Activated CD4-positive, alpha-beta memory T cell treated with anti-CD3 and anti-CD28 coated beads for 36 hours (primary cell): ENCODE measurements at regions not wholly inside any gene's neighbourhood (a gene's known extent, or its start where the extent isn't known, plus 50 kb on each side); places are given as distances from the start of the nearest gene placed in this dataset.

ENCODE experiments used
- CTCF ChIA-PET: fragments of 350-600 bp; sonication (Branson Sonifier 250); formaldehyde crosslinking; loops from one replicate; lab custom pipeline; 2021; ENCODE audit warnings: antibody characterized with exemption, inconsistent platforms; lab: Charles Lee
- POLR2A ChIA-PET: fragments of 350-600 bp; sonication (Branson Sonifier 250); formaldehyde crosslinking; loops from one replicate; lab custom pipeline; 2021; ENCODE audit warnings: antibody characterized with exemption; lab: Charles Lee
- DNase-seq: peaks from one replicate; pipeline ENCODE4 v3.0.0-alpha.2; 2020
- H3K27ac Mint-ChIP-seq: one replicate; pipeline ENCODE4 v1.8.0; 2021; ENCODE audit warnings: mixed read lengths
- H3K27me3 Mint-ChIP-seq: one replicate; pipeline ENCODE4 v1.8.0; 2021; ENCODE audit warnings: mixed read lengths
- H3K36me3 Mint-ChIP-seq: one replicate; pipeline ENCODE4 v1.8.0; 2021; ENCODE audit warnings: mixed read lengths
- H3K4me1 Mint-ChIP-seq: one replicate; pipeline ENCODE4 v1.8.0; 2021; ENCODE audit warnings: low read depth, mixed read lengths
- H3K4me3 Mint-ChIP-seq: one replicate; pipeline ENCODE4 v1.8.0; 2021; ENCODE audit warnings: mild to moderate bottlenecking, mixed read lengths
- H3K9me3 Mint-ChIP-seq: one replicate; pipeline ENCODE4 v1.8.0; 2021; ENCODE audit warnings: mixed read lengths
- intact Hi-C: fragments of 100-400 bp; cut with micrococcal nuclease; formaldehyde crosslinking; loops from one replicate; pipeline ENCODE4 v1.15.1; 2023

DNA sequence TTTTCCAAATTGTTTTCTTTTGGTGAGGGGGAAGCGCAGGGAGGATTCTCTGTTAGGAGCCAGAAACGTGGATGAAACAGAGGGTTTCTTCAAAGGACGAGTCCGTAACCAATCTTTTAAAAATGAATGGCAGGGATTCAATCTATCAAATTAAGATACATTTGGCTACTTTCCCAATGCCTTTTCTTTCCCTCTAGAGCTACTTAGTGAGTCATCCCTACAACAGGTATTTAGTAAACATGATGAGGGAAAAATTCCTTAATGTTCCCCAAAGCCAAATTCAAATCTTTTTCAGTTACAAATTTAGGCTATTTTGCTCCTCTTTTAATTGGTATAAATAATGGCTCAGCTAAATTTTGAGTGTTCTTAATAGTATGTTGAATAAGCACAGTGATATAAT lies 366.4 kb upstream of the RIOK2 start:
- H3K9me3 Mint-ChIP-seq = no peaks in the 10 kb centered on the region
- peaks cover 4% of the 10 kb centered on the region for H3K4me1 Mint-ChIP-seq
- no peaks in the 10 kb centered on the region for H3K27me3 Mint-ChIP-seq
- H3K4me3 Mint-ChIP-seq = no peak overlapping the region
- no peaks in the 10 kb centered on the region for H3K36me3 Mint-ChIP-seq
- H3K27ac Mint-ChIP-seq = no peak overlapping the region
- DNase-seq = no peak
- ChIA-PET POLR2A (no interaction called here), CTCF (no interaction called here)
- intact Hi-C loops = loop anchor here (10.0 kb wide), 1 partner anchor 1225 kb away; the partner anchor contains the start of gene RGMB

DNA sequence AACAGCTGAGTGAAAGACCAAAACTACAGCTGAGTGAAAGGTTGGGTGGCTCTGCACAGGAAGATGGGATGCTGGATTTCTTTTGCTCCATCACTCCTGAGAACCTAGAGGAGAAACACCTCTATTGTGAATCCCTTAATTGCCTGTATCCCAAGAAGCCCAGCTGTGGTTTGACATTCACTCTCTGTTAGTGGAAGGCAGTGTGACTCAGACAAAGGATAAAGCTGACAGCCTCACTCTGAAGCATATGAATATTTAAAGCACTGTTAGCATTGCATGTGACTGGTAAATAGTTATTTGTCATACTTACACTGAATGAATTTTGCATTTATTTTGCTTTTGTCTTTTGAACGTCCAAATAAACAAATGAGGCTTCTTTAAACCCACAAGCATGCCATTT lies 367.1 kb upstream of the RIOK2 start:
- H3K36me3 Mint-ChIP-seq = no peaks in the 10 kb centered on the region
- H3K4me1 Mint-ChIP-seq = peaks cover 4% of the 10 kb centered on the region
- intact Hi-C loops = no loop called here
- ChIA-PET CTCF (no interaction called here), POLR2A (no interaction called here)
- no peak overlapping the region for H3K27ac Mint-ChIP-seq
- no peaks in the 10 kb centered on the region for H3K27me3 Mint-ChIP-seq
- no peaks in the 10 kb centered on the region for H3K9me3 Mint-ChIP-seq
- H3K4me3 Mint-ChIP-seq = no peak overlapping the region
- no peak for DNase-seq

DNA sequence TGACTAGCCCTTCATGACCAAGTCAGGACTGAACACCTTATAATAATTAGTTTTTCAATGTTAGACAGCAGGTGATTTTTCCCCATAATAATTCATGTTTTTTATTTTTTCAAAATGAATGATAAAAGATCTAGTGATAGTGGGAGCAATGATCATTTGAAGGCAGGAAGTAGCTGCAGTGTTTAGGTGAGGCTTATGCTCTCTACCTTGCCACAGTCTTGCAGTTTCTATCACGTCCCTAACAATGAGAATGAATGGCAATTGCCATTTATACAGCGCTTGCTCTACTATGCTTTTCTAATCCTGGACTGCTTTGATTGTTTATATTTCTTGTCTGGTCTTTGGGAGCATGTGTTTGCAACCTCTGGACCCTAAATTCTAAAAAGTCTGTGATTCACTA lies 367.8 kb upstream of the RIOK2 start:
- ChIA-PET POLR2A (no interaction called here), CTCF (no interaction called here)
- Mint-ChIP-seq H3K27me3 (no peaks in the 10 kb centered on the region), H3K4me3 (no peak overlapping the region), H3K27ac (no peak overlapping the region), H3K4me1 (peaks cover 4% of the 10 kb centered on the region), H3K9me3 (no peaks in the 10 kb centered on the region), H3K36me3 (no peaks in the 10 kb centered on the region)
- intact Hi-C loops = no loop called here
- DNase-seq = no peak

- Mint-ChIP-seq H3K9me3 (no peaks in the 10 kb centered on the region), H3K27me3 (no peaks in the 10 kb centered on the region), H3K27ac (no peak overlapping the region), H3K36me3 (no peaks in the 10 kb centered on the region), H3K4me3 (no peak overlapping the region), H3K4me1 (no peaks in the 10 kb centered on the region)
- no peak for DNase-seq
- intact Hi-C loops = no loop called here
- ChIA-PET CTCF (no interaction called here), POLR2A (no interaction called here)
Observed at GRCh38 chr5:97553604-97554452, 370.8 kb upstream of the RIOK2 start.

DNA sequence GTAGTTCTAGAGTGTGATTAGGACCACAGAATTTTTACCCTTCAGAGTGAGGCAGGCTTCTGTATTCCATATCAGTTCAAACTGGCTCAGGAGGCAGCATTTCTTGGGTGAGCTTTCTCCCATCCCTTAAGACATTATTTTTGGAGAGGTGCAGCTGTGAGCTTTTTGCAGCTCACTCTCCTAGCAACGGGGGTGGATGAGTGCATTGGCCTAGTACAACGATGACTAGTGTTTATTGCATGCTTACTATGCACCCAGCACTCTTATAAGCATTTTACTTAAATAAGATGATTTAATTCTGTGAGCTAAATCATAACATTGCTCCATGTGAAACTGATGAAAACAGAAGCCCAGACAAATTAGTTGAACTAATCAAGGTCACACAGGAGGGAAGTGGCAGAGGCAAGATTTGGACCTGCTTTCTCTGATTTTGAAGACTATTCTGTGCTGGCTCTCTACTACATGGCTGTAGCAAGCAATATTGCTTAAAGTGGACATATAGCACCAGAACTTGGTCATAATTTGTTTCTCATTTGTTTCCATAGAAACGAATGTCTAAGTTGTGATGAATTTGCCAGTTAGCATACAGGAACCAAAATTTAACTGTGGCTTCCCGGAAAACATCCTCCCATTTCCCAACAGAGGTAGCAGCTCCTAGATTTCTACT lies 372.1 kb upstream of the RIOK2 start:
- DNase-seq = no peak
- no peaks in the 10 kb centered on the region for H3K27me3 Mint-ChIP-seq
- H3K27ac Mint-ChIP-seq = no peak overlapping the region
- H3K36me3 Mint-ChIP-seq = no peaks in the 10 kb centered on the region
- POLR2A ChIA-PET = no interaction called here
- intact Hi-C loops = no loop called here
- H3K9me3 Mint-ChIP-seq = no peaks in the 10 kb centered on the region
- CTCF ChIA-PET = no interaction called here
- no peak overlapping the region for H3K4me3 Mint-ChIP-seq
- no peaks in the 10 kb centered on the region for H3K4me1 Mint-ChIP-seq

DNA sequence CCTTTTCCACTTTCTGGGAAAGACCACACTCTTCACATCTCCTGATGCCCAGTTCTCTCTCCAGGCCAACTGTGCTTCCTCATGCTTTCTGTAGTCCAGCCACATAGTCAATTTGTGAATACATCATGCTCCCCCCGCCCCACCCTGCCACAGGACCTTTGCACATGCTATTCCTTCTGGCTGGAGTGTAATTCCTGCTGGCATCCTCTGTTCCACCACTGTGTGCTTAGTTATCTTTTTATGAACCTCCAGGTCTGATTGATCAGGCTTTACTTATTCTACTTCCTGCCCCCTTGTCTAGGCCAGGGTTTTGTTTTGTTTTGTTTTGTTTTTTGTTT lies 372.6 kb upstream of the RIOK2 start:
- DNase-seq = no peak
- POLR2A ChIA-PET = no interaction called here
- H3K27ac Mint-ChIP-seq = no peak overlapping the region
- H3K36me3 Mint-ChIP-seq = no peaks in the 10 kb centered on the region
- CTCF ChIA-PET = no interaction called here
- H3K4me3 Mint-ChIP-seq = no peak overlapping the region
- H3K4me1 Mint-ChIP-seq = no peaks in the 10 kb centered on the region
- intact Hi-C loops = no loop called here
- H3K27me3 Mint-ChIP-seq = no peaks in the 10 kb centered on the region
- H3K9me3 Mint-ChIP-seq = no peaks in the 10 kb centered on the region

DNA sequence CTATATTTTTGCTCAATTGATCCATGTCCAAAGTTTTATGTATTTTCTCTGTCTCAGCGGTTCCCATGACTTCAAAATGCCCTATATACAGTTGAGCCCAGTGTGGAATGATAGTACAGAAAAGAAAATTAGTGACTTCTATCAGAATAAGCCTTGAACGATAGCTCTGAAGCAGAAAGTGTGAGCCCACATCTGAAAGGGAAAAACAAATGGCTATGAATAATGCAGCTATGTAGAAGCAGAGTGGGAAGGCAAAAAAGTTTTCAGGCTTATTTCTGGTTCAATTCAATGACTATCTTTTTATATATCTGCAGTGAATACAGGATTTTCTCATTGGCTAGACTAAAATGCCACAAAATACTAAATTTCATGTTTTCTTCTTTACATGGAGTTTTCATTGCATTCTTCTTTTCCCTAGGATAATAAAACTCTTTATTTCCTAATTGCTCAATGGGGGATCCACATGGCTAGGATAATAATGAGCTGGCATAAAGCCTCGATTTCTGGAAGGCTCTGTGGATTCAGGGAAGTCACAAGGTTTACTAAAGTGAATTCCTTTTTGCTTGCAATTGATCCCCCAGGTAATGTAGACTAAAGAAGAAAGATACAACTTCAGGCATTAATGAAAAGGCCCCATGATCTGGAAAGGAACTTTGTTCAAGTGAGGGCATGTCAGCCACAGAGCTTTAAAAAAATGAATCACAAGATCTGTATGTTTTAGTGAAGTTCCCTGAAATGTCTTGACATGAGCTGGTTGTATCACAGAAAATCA lies 377.0 kb upstream of the RIOK2 start:
- ChIA-PET CTCF (interaction anchor here (0.6 kb wide), 1 partner anchor 64 kb away, joined by 4 read pairs; no protein-coding TSS in a partner anchor), POLR2A (no interaction called here)
- intact Hi-C loops = no loop called here
- H3K4me1 Mint-ChIP-seq = no peaks in the 10 kb centered on the region
- DNase-seq = no peak
- no peaks in the 10 kb centered on the region for H3K36me3 Mint-ChIP-seq
- no peak overlapping the region for H3K27ac Mint-ChIP-seq
- no peak overlapping the region for H3K4me3 Mint-ChIP-seq
- H3K9me3 Mint-ChIP-seq = no peaks in the 10 kb centered on the region
- H3K27me3 Mint-ChIP-seq = no peaks in the 10 kb centered on the region

DNA sequence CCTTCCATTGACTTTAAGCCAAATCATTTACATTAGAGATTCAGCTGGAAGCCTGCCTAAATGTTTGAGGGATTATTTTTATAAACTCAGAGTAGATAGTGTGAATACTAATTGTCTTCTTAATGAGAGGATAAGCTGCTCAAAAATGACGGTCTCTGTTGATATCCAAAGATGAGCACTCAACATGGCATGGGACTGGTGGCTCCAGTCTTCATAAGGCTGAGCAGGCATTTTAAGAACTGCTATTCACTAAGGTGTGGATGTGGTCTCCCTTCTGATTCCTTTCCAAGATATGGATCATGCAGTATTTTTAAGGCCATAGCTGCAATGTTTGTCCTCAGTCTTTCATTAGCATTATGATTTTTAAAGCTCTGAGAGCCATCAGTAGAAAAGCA lies 377.5 kb upstream of the RIOK2 start:
- ChIA-PET CTCF (interaction anchor here (0.6 kb wide), 1 partner anchor 65 kb away, joined by 4 read pairs; no protein-coding TSS in a partner anchor), POLR2A (no interaction called here)

DNA sequence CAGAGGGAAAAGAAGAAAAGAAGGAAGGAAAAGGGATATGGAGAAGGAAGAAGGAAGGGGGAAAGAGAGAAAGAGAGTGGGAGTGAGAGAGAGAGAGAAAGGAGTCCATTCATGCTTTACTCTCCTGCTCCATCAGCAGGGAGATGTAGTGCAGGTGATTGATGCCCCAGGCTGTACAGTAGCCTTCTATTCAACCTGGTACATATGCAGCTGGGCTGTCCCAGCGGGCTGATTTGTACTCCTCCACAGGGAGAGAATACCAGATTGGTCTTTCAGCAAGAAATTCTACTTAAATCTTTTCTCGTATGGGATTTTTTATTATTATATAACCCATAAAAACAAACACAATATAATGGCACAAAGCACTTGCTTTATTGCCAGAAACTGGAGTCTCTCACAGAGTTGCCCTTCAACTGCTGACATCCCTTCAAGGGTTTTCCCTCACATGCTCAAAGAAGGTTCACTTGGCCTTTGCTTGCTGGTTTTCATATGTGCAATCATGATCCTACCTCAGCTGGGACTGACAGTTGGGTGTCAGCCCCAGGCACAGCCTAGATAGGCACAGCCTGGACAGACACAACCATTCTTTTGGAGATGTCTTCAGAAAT lies 380.1 kb upstream of the RIOK2 start:
- no peaks in the 10 kb centered on the region for H3K36me3 Mint-ChIP-seq
- no peak for DNase-seq
- no peaks in the 10 kb centered on the region for H3K27me3 Mint-ChIP-seq
- H3K4me1 Mint-ChIP-seq = no peaks in the 10 kb centered on the region
- no peaks in the 10 kb centered on the region for H3K9me3 Mint-ChIP-seq
- POLR2A ChIA-PET = no interaction called here
- intact Hi-C loops = no loop called here
- no peak overlapping the region for H3K27ac Mint-ChIP-seq
- CTCF ChIA-PET = no interaction called here
- H3K4me3 Mint-ChIP-seq = no peak overlapping the region

More for the DNA sequence above, 377.5 kb upstream of the RIOK2 start:
- intact Hi-C loops = no loop called here
- Mint-ChIP-seq H3K9me3 (no peaks in the 10 kb centered on the region), H3K4me3 (no peak overlapping the region), H3K36me3 (no peaks in the 10 kb centered on the region), H3K27ac (no peak overlapping the region), H3K4me1 (no peaks in the 10 kb centered on the region), H3K27me3 (no peaks in the 10 kb centered on the region)
- no peak for DNase-seq

- CTCF ChIA-PET = no interaction called here
- Mint-ChIP-seq H3K27ac (no peak overlapping the region), H3K4me1 (no peaks in the 10 kb centered on the region), H3K4me3 (no peak overlapping the region), H3K9me3 (peaks cover 22% of the 10 kb centered on the region), H3K36me3 (no peaks in the 10 kb centered on the region), H3K27me3 (no peaks in the 10 kb centered on the region)
- intact Hi-C loops = no loop called here
- POLR2A ChIA-PET = no interaction called here
- no peak for DNase-seq
Observed at GRCh38 chr5:97568382-97568781, 385.3 kb upstream of the RIOK2 start.

DNA sequence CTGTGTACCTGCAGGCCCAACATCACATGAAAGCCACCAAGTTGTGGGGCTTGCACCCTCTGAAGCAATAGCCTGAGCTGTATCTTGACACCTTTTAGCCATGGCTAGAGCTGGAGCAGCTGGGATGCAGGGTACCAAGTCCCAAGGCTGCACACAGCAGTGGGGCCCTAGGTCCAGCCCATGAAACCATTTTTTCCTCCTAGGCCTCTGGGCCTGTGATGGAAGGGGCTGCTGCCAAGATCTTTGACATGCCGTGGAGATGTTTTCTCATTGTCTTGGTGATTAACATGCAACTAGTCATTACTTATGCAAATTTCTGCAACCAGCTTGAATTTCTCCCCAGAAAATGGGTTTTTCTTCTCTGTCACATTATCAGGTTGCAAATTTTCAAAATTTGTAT lies 387.2 kb upstream of the RIOK2 start:
- no peaks in the 10 kb centered on the region for H3K36me3 Mint-ChIP-seq
- H3K9me3 Mint-ChIP-seq = peaks cover 22% of the 10 kb centered on the region
- H3K4me3 Mint-ChIP-seq = no peak overlapping the region
- H3K27me3 Mint-ChIP-seq = no peaks in the 10 kb centered on the region
- ChIA-PET POLR2A (no interaction called here), CTCF (no interaction called here)
- H3K27ac Mint-ChIP-seq = no peak overlapping the region
- intact Hi-C loops = no loop called here
- DNase-seq = no peak
- H3K4me1 Mint-ChIP-seq = no peaks in the 10 kb centered on the region

GRCh38 chr5:97575322-97575721 lies 392.3 kb upstream of the RIOK2 start:
- no peak overlapping the region for H3K4me3 Mint-ChIP-seq

More at GRCh38 chr5:97575322-97575721, 392.3 kb upstream of the RIOK2 start:
- H3K9me3 Mint-ChIP-seq = peaks cover 9% of the 10 kb centered on the region
- CTCF ChIA-PET = no interaction called here
- intact Hi-C loops = no loop called here
- DNase-seq = no peak
- no peaks in the 10 kb centered on the region for H3K4me1 Mint-ChIP-seq
- POLR2A ChIA-PET = no interaction called here
- H3K27me3 Mint-ChIP-seq = no peaks in the 10 kb centered on the region
- H3K36me3 Mint-ChIP-seq = no peaks in the 10 kb centered on the region
- H3K27ac Mint-ChIP-seq = no peak overlapping the region
